HEK293T (cell line): ENCODE measurements at regions not wholly inside any gene's neighbourhood (a gene's known extent, or its start where the extent isn't known, plus 50 kb on each side); places are given as distances from the start of the nearest gene placed in this dataset.

Experiments
- CTCF ChIA-PET: fragments of 350-600 bp; formaldehyde crosslinking; extraction: SDS; loops from one replicate; lab custom pipeline; 2021; ENCODE audit warnings: antibody characterized with exemption, inconsistent platforms; lab: Yijun Ruan, JAX
- POLR2A ChIA-PET: fragments of 350-600 bp; formaldehyde crosslinking; extraction: SDS; loops from one replicate; lab custom pipeline; 2020; ENCODE audit warnings: antibody characterized with exemption, inconsistent platforms; lab: Yijun Ruan, JAX
- DNase-seq: peaks from one replicate; pipeline ENCODE4 v3.0.0; 2012; ENCODE audit warnings: mixed read lengths; ENCODE audit errors: extremely low spot score
- ARNT ChIP-seq: fragments of 450-650 bp; IDR thresholded peaks from 2 replicates; pipeline ENCODE4 v1.6.1; 2017; ENCODE audit warnings: mild to moderate bottlenecking
- BHLHE40 ChIP-seq: fragments of 450-650 bp; IDR thresholded peaks from 2 replicates; pipeline ENCODE4 v1.6.1; 2016; ENCODE audit warnings: mild to moderate bottlenecking, moderate library complexity, borderline replicate concordance
- CTBP1 ChIP-seq: fragments of 450-650 bp; IDR thresholded peaks from 2 replicates; pipeline ENCODE4 v1.6.1; 2016; ENCODE audit warnings: borderline replicate concordance
- ELF4 ChIP-seq: fragments of 450-650 bp; IDR thresholded peaks from 2 replicates; pipeline ENCODE4 v1.6.1; 2017; ENCODE audit warnings: antibody characterized with exemption
- FOXA1 ChIP-seq: fragments of 450-650 bp; IDR thresholded peaks from 2 replicates; pipeline ENCODE4 v1.6.1; 2016; ENCODE audit warnings: mild to moderate bottlenecking
- FOXK2 ChIP-seq: fragments of 450-650 bp; IDR thresholded peaks from 2 replicates; pipeline ENCODE4 v1.6.1; 2016; ENCODE audit warnings: mild to moderate bottlenecking
- FOXM1 ChIP-seq: fragments of 450-650 bp; IDR thresholded peaks from 2 replicates; pipeline ENCODE4 v1.6.1; 2017; ENCODE audit warnings: mild to moderate bottlenecking, borderline replicate concordance
- HDGF ChIP-seq: fragments of 450-650 bp; IDR thresholded peaks from 2 replicates; pipeline ENCODE4 v1.6.1; 2017; ENCODE audit warnings: antibody characterized with exemption, borderline replicate concordance
- L3MBTL2 ChIP-seq: fragments of 450-650 bp; conservative IDR thresholded peaks from 2 replicates; pipeline ENCODE4 v1.6.1; 2016; ENCODE audit warnings: mild to moderate bottlenecking
- LEF1 ChIP-seq: fragments of 450-650 bp; IDR thresholded peaks from 2 replicates; pipeline ENCODE4 v1.6.1; 2017; ENCODE audit warnings: mild to moderate bottlenecking, borderline replicate concordance
- NFRKB ChIP-seq: fragments of 450-650 bp; IDR thresholded peaks from 2 replicates; pipeline ENCODE4 v1.6.1; 2016; ENCODE audit warnings: mild to moderate bottlenecking, moderate library complexity
- PKNOX1 ChIP-seq: fragments of 450-650 bp; IDR thresholded peaks from 2 replicates; pipeline ENCODE4 v1.6.1; 2016
- SP1 ChIP-seq: fragments of 450-650 bp; IDR thresholded peaks from 2 replicates; pipeline ENCODE4 v1.6.1; 2017
- SUZ12 ChIP-seq: fragments of 450-650 bp; IDR thresholded peaks from 2 replicates; pipeline ENCODE4 v1.6.1; 2016; ENCODE audit warnings: mild to moderate bottlenecking
- TARDBP ChIP-seq: fragments of 450-650 bp; IDR thresholded peaks from 2 replicates; pipeline ENCODE4 v1.6.1; 2016
- ZNF384 ChIP-seq: fragments of 450-650 bp; IDR thresholded peaks from 2 replicates; pipeline ENCODE4 v1.6.1; 2016

GRCh38 chr2:2879781-2880180 lies 497.8 kb downstream of the EIPR1 start:
- DNase-seq = no peak
- ChIA-PET CTCF (no interaction called here), POLR2A (interaction anchor here (1.0 kb wide), 1 partner anchor 500 kb away, joined by 3 read pairs; the partner anchor contains the start of gene TRAPPC12)
- TF ChIP-seq LEF1 = no peak
- TF ChIP-seq CTBP1 = no peak
- TF ChIP-seq TARDBP = no peak
- no peak for TF ChIP-seq BHLHE40

GRCh38 chr2:2879071-2879470 lies 498.5 kb downstream of the EIPR1 start:
- POLR2A ChIA-PET = interaction anchor here (1.0 kb wide), 1 partner anchor 500 kb away, joined by 3 read pairs; the partner anchor contains the start of gene TRAPPC12
- CTCF ChIA-PET = no interaction called here
- no peak for DNase-seq
- TF ChIP-seq BHLHE40 = no peak
- TF ChIP-seq HDGF = no peak
- TF ChIP-seq ARNT = no peak
- no peak for TF ChIP-seq FOXA1
- no peak for TF ChIP-seq CTBP1
- no peak for TF ChIP-seq NFRKB
- no peak for TF ChIP-seq SP1
- TF ChIP-seq SUZ12 = no peak
- TF ChIP-seq FOXM1 = no peak
- TF ChIP-seq LEF1 = no peak
- TF ChIP-seq ELF4 = no peak
- TF ChIP-seq PKNOX1 = no peak
- no peak for TF ChIP-seq TARDBP
- TF ChIP-seq FOXK2 = no peak
- TF ChIP-seq ZNF384 = no peak
- TF ChIP-seq L3MBTL2 = no peak

GRCh38 chr2:2877427-2877826 lies 500.2 kb downstream of the EIPR1 start:
- POLR2A ChIA-PET = no interaction called here
- CTCF ChIA-PET = interaction anchor here (0.6 kb wide), 1 partner anchor 965 kb away, joined by 3 read pairs; no protein-coding TSS in a partner anchor
- no peak for TF ChIP-seq TARDBP
- no peak for TF ChIP-seq ELF4
- no peak for TF ChIP-seq SUZ12
- no peak for TF ChIP-seq L3MBTL2
- no peak for TF ChIP-seq FOXA1
- no peak for TF ChIP-seq PKNOX1
- no peak for TF ChIP-seq FOXK2
- TF ChIP-seq ZNF384 = no peak
- TF ChIP-seq FOXM1 = no peak
- no peak for TF ChIP-seq LEF1
- no peak for TF ChIP-seq BHLHE40
- no peak for TF ChIP-seq CTBP1
- no peak for TF ChIP-seq NFRKB
- TF ChIP-seq HDGF = no peak
- TF ChIP-seq SP1 = no peak
- TF ChIP-seq ARNT = no peak
- no peak for DNase-seq

GRCh38 chr2:2876331-2877221 lies 501.0 kb downstream of the EIPR1 start:
- CTCF ChIA-PET = no interaction called here
- no peak for DNase-seq
- POLR2A ChIA-PET = interaction anchor here (0.6 kb wide), 1 partner anchor 1029 kb away, joined by 3 read pairs; no protein-coding TSS in a partner anchor
- TF ChIP-seq FOXA1 (no peak), L3MBTL2 (no peak), FOXM1 (no peak), PKNOX1 (no peak), BHLHE40 (no peak), SP1 (no peak)

GRCh38 chr2:2875831-2876230 lies 501.8 kb downstream of the EIPR1 start:
- no peak for TF ChIP-seq HDGF
- no peak for TF ChIP-seq ARNT
- TF ChIP-seq TARDBP = no peak
- TF ChIP-seq SUZ12 = no peak
- TF ChIP-seq L3MBTL2 = no peak
- TF ChIP-seq FOXK2 = no peak
- no peak for TF ChIP-seq CTBP1
- no peak for TF ChIP-seq PKNOX1
- TF ChIP-seq NFRKB = no peak
- TF ChIP-seq ZNF384 = no peak
- TF ChIP-seq FOXA1 = no peak
- no peak for TF ChIP-seq BHLHE40
- no peak for TF ChIP-seq LEF1
- TF ChIP-seq FOXM1 = no peak
- no peak for TF ChIP-seq ELF4
- TF ChIP-seq SP1 = no peak
- no peak for DNase-seq
- POLR2A ChIA-PET = interaction anchor here (0.6 kb wide), 1 partner anchor 1030 kb away, joined by 3 read pairs; no protein-coding TSS in a partner anchor
- CTCF ChIA-PET = no interaction called here
